DMS 273 (cell line): ENCODE measurements at regions not wholly inside any gene's neighbourhood (a gene's known extent, or its start where the extent isn't known, plus 50 kb on each side); places are given as distances from the start of the nearest gene placed in this dataset.

Experiments
- DNase-seq: peaks from one replicate; lab custom pipeline; 2025; ENCODE audit not compliant: unreplicated experiment; lab: John Stamatoyannopoulos, UW

- no peak for DNase-seq
Observed at GRCh38 chr4:43242606-43243005, 350.1 kb downstream of the GRXCR1 start.

GRCh38 chr4:43243433-43244116 lies 351.1 kb downstream of the GRXCR1 start:
- no peak for DNase-seq

- DNase-seq = no peak
Observed at GRCh38 chr4:43244688-43245382, 352.3 kb downstream of the GRXCR1 start.

- DNase-seq = peak; percentile 14
Observed at GRCh38 chr4:43251841-43252240, 359.3 kb downstream of the GRXCR1 start.

GRCh38 chr4:43253541-43253940 lies 361.0 kb downstream of the GRXCR1 start:
- no peak for DNase-seq

- DNase-seq = no peak
Observed at GRCh38 chr4:43264730-43265129, 372.2 kb downstream of the GRXCR1 start.

- no peak for DNase-seq
Observed at GRCh38 chr4:43271946-43272345, 379.4 kb downstream of the GRXCR1 start.

GRCh38 chr4:43274376-43274775 lies 381.9 kb downstream of the GRXCR1 start:
- DNase-seq = no peak

GRCh38 chr4:43275779-43276178 lies 383.3 kb downstream of the GRXCR1 start:
- DNase-seq = no peak

GRCh38 chr4:43276321-43276720 lies 383.8 kb downstream of the GRXCR1 start:
- DNase-seq = no peak

- no peak for DNase-seq
Observed at GRCh38 chr4:43277003-43277402, 384.5 kb downstream of the GRXCR1 start.

- no peak for DNase-seq
Observed at GRCh38 chr4:43282534-43282933, 390.0 kb downstream of the GRXCR1 start.

GRCh38 chr4:43286137-43286536 lies 393.6 kb downstream of the GRXCR1 start:
- no peak for DNase-seq

GRCh38 chr4:43296946-43297528 lies 404.5 kb downstream of the GRXCR1 start:
- no peak for DNase-seq

GRCh38 chr4:43316813-43317212 lies 424.3 kb downstream of the GRXCR1 start:
- no peak for DNase-seq

GRCh38 chr4:43325220-43325967 lies 432.9 kb downstream of the GRXCR1 start:
- DNase-seq = no peak

- no peak for DNase-seq
Observed at GRCh38 chr4:43330288-43330687, 437.8 kb downstream of the GRXCR1 start.

GRCh38 chr4:43331226-43332051 lies 438.9 kb downstream of the GRXCR1 start:
- DNase-seq = no peak

- no peak for DNase-seq
Observed at GRCh38 chr4:43332052-43332425, 439.5 kb downstream of the GRXCR1 start.

- DNase-seq = no peak
Observed at GRCh38 chr4:43337707-43338106, 445.2 kb downstream of the GRXCR1 start.

- no peak for DNase-seq
Observed at GRCh38 chr4:43339435-43339834, 446.9 kb downstream of the GRXCR1 start.
